ENCODE measurements at regions not wholly inside any gene's neighbourhood (a gene's known extent, or its start where the extent isn't known, plus 50 kb on each side); places are given as distances from the start of the nearest gene placed in this dataset.

DNA sequence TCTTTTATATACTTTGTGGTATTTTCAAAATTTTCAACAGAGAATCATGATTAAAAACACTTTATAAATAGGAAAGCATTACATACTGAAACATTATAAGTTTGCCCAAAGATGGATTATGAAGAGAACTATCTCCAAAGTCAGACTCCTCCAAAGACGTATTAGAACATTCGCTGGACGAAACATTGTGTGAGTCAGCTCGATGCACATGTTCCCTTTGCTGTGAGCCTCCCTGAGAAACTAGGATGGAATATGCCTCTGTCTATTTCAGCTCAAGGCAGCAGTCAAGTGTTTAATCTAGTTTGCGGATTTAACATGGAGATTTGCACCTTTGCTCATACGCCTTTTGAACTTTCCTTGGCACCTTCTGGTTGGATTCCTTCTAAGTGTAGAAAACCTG, 92.2 kb upstream of the NCKAP5 start:
- TF ChIP-seq, protein P1, sequence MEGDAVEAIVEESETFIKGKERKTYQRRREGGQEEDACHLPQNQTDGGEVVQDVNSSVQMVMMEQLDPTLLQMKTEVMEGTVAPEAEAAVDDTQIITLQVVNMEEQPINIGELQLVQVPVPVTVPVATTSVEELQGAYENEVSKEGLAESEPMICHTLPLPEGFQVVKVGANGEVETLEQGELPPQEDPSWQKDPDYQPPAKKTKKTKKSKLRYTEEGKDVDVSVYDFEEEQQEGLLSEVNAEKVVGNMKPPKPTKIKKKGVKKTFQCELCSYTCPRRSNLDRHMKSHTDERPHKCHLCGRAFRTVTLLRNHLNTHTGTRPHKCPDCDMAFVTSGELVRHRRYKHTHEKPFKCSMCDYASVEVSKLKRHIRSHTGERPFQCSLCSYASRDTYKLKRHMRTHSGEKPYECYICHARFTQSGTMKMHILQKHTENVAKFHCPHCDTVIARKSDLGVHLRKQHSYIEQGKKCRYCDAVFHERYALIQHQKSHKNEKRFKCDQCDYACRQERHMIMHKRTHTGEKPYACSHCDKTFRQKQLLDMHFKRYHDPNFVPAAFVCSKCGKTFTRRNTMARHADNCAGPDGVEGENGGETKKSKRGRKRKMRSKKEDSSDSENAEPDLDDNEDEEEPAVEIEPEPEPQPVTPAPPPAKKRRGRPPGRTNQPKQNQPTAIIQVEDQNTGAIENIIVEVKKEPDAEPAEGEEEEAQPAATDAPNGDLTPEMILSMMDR (conservative IDR thresholded peaks at IDR 0.05; ENCODE audit: low read length), result no peak
- no peak for TF ChIP-seq EZH2phosphoT487 (IDR thresholded peaks at IDR 0.05; ENCODE audit: borderline replicate concordance)

Data from Loucy (cell line).